ENCODE measurements at regions not wholly inside any gene's neighbourhood (a gene's known extent, or its start where the extent isn't known, plus 50 kb on each side); places are given as distances from the start of the nearest gene placed in this dataset.

- TF ChIP-seq TAF1 (IDR thresholded peaks at IDR 0.05; ENCODE audit: low read depth, low read length) (no peak), POLR2AphosphoS5 (IDR thresholded peaks at IDR 0.05; ENCODE audit: low read depth, low read length) (no peak), POLR2A (IDR thresholded peaks at IDR 0.05; ENCODE audit: low read depth, low read length) (no peak)
Measured at GRCh38 chr5:34606101-34606500, 50.0 kb upstream of the RAI14 start.

Measured in GM12891 (cell line).